GM21390 (cell line): ENCODE measurements at regions not wholly inside any gene's neighbourhood (a gene's known extent, or its start where the extent isn't known, plus 50 kb on each side); places are given as distances from the start of the nearest gene placed in this dataset.
"Not testable (repeated sequence)": the region's sequence is repeated elsewhere in the genome, so short reads cannot be mapped to it uniquely, and the experiment has no call there.

Source experiments
- ATAC-seq: cut with Tn5 transposase; IDR thresholded peaks from one replicate; pipeline ENCODE4 v1.9.1; 2021; ENCODE audit not compliant: unreplicated experiment

DNA sequence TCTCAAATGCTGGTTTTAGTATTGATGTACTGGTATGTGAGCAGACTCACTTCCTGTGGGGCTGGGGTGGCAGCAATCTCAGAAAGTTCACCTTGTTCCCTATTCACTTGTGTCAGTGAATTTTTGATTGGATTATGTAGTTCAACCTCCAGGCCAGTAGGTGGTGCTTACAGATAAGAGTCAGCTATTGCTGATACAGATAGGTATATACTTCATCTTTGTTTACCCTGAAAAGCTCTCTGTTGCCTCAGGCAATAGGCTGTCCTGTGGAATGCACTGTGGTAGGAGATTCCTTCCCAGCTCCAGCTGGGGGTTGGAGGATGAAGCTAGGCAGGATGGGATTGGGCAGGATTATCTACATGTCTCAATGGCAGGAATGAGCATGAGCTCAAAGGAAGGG lies 851.2 kb upstream of the EYS start:
- ATAC-seq, result no peak

DNA sequence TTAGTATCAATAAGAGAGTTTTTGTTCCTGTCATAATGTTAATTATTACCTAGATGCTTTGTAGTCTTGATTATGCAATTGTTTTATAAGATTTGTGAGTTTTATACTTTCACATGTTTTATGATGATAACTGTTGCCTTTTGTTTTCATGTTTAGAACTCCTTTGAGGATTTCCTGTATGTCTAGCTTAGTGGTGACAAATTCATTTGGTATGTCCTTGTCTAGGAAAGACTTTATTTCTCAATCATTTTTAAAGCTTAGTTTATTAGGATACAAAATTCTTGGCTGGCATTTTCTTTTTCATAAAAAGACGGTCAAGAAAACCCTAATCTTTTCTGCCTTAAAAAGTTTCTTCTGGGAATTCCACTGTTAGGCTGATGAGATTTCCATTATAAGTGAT lies 849.9 kb upstream of the EYS start:
- ATAC-seq, result no peak

- no peak for ATAC-seq
Measured at GRCh38 chr6:66555082-66555481, 848.1 kb upstream of the EYS start.

DNA sequence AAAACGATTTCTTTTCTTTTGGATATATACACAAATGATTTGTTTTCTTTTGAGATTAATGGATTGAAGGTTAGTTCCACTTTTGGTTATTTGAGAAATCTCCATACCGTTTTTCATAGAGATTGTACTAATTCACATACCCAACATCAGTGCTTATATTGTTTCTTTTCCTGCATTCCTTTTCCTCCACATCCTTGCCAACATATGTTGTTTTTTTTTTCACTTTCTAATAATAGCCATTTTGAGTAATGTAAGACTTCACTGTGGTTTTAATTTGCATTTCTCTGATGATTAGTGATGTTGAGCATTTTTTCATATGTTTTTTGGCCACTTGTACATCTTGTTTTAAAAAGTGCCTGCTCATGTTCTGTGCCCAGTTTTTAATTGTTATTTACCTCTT lies 846.4 kb upstream of the EYS start:
- no peak for ATAC-seq

DNA sequence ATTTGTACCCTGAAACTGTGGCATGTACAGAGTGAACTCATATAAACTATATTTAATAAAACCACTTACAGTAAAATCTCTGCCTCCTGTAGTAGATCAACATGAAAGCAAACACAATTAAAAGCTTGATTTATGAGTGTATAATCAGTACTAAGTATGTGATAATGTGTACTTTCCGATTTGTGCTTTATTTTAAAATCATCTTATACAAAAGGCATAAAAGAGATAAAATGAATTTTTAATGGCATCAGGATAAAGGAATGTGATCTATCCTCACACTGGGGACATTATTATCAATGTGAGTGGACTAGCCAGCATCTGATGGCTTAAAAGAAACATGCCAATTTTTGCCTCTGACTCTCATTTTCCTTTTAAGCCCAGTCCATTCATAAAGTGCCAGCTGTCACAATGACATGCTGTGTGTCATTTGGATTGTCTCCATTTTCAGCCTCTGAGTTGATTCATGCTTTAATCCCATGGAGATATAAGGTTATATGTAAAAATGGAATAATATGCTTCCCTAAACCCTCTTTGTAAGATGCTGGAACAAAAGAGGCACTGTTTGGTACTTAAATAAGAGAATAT lies 831.6 kb upstream of the EYS start:
- no peak for ATAC-seq

DNA sequence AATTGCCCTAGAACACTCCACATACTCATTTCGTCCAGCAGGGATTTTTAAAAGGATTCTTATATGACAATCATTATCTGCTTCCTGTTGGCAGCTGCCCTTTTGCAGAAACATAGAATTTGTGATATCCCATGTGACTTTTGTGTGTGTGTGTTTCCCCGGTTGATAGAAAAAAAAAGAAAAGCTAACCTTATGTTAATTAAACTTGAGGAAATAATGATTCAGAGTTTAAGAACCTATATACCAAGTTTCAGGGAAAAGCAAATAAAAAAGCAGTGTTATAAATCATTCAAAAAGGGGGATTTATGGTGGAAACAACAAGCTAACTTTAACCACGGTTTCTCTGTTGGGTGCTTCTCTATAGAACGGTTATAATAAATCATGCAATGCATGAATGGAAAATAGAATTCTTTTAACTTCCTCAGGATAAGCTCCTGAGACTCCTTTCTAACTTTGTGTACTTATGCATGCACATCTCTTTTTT lies 826.9 kb upstream of the EYS start:
- no peak for ATAC-seq

DNA sequence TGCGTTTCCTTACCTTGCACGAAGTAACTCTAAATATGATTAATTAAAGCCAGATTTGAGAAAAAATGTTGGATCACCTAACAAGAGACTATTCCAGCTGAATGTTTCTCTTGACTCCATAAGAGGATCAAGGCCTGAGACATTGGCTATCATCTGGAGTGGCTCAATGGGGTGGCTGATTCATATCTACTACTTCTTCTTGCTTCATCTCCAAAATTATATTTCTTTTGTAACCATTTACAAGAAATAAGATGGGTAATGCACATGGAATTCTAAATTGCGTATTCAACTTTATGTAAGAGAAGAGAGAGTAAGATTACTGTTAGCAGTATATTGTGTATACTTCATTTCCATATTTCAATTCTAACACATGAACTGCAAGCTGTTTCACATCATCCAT lies 819.0 kb upstream of the EYS start:
- no peak for ATAC-seq

- ATAC-seq, result no peak
Measured at GRCh38 chr6:66522864-66523263, 815.8 kb upstream of the EYS start.

DNA sequence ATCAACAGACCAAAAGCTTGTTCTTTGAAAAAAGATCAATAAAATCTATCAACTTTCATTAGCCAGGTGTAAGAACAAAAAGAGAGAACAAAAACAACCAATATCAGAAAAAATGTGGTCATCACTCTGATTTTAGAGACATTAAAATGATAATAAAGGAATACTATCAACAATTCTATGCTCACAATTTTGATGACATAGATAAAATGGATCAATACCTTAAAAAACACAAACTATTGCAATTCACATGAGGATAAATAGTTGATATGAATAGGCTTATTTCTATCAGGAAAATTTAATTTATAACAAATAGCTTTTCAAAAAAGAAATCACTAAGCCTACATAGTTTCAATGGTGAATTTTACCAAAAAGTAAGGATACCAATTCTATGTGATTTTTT lies 809.4 kb upstream of the EYS start:
- no peak for ATAC-seq

DNA sequence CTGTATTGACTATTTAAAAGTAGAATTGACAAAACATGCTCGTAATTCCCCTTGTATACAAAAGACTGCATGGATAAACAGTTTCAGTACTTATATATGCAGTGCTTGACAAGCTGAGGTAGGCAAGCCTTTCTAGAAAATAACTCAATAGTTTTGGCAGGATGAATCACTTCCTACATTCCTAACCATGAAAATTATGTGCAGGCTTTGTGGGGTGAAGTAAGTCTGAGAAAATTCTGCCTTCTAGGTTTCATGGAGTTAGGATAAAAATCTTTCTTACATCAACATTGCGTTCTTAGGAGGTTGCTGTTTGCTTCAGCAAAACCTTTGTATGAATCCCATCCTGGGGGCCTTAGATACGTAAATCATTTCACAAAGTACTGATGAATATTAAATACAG lies 801.4 kb upstream of the EYS start:
- ATAC-seq, result no peak

DNA sequence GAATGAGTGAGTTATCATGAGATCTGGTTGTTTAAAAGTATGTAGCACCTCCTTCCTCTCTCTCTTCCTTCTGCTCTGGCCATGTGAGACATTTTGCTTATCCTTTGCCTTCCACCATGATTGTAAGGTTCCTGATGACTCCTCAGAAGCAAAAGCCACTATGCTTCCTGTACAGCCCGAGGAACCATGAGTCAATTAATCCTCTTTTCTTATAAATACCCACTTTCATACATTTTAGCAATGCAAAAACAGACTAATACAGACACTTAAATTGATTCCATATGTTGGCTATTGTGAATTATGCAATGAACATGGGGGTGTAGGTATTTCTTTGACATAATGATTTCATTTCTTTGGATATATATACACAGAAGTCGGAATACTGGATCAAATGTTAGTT lies 792.8 kb upstream of the EYS start:
- ATAC-seq, result no peak

DNA sequence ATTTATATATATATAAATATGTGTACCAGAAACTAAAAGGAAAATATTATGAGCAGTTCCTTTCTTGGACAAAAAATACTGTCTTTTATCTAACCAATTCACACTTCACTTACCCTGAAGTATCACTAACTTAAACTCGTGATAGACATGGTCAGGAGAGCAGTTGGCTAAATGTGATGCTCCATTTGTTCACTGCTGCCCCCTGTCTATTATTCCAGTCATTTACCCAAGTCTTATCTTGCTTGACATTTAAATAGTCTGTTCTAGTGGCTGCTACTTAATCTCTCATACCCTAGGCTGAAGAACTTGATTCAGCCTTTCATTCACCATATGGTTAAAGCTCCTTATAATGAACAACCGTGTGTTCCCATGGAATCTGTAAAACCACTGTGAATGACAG lies 789.6 kb upstream of the EYS start:
- ATAC-seq, result no peak

DNA sequence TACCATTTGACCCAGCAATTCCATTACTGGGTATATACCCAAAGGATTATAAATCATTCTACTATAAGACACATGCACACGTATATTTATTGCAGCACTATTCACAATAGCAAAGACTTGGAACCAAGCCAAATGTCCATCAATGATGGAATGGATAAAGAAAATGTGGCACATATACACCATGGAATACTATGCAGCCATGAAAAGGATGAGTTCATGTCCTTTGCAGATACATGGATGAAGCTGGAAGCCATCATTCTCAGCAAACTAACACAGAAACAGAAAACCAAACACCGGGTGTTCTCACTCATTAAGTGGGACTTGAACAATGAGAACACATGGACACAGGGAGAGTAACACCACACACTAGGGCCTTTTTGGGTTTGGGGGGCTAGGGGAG lies 787.6 kb upstream of the EYS start:
- ATAC-seq, result not testable (repeated sequence)

DNA sequence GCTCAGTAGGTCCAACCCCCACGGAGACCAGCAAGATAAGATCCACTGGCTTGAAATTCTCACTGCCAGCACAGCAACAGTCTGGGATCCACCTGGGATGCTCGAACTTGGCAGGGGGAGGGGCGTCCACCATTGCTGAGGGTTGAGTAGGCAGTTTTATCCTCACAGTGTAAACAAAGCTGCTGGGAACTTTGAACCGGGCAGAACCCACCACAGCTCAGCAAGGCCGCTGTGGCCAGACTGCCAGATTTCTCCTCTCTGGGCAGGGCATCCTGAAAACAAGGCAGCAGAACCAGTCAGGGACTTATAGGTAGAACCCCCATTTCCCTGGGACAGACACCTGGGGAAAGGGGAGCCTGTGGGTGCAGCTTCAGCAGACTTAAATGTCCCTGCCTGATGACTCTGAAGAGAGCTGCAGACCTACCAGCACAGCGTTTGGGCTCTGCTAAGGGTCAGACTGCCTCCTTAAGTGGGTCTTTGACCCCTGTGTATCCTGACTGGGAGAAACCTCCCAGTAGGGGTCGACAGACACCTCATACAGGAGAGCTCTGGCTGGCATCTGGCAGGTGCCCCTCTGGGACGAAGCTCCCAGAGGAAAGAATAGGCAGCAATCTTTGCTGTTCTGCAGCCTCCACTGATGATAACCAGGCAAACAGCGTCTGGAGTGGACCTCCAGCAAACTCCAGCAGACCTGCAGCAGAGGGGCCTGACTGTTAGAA lies 782.4 kb upstream of the EYS start:
- ATAC-seq, result no peak

- no peak for ATAC-seq
Measured at GRCh38 chr6:66481216-66481615, 774.2 kb upstream of the EYS start.

GRCh38 chr6:66478705-66479104 lies 771.7 kb upstream of the EYS start:
- no peak for ATAC-seq

GRCh38 chr6:66435321-66435720 lies 728.3 kb upstream of the EYS start:
- ATAC-seq, result no peak

DNA sequence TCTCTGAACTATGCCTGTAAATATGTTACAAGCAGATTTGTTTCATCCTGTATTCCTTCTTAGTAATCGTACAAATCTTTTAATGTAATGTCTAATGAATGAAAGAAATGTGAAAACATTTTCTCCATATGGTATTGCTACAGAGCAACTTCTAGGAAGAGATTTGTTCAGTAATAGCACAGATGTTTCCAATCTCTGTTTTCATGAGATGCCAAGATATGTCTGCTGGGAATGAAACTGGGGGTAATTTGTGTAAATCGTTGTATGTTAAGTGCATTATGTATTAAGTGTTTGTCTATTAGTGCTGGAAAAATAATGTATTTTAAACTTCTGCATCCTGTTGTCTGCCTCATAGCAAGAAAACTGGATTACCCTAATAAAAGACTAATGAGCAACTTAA lies 722.2 kb upstream of the EYS start:
- ATAC-seq, result no peak

- ATAC-seq, result no peak
Measured at GRCh38 chr6:66423047-66423446, 716.0 kb upstream of the EYS start.

GRCh38 chr6:66421570-66421969 lies 714.5 kb upstream of the EYS start:
- no peak for ATAC-seq

DNA sequence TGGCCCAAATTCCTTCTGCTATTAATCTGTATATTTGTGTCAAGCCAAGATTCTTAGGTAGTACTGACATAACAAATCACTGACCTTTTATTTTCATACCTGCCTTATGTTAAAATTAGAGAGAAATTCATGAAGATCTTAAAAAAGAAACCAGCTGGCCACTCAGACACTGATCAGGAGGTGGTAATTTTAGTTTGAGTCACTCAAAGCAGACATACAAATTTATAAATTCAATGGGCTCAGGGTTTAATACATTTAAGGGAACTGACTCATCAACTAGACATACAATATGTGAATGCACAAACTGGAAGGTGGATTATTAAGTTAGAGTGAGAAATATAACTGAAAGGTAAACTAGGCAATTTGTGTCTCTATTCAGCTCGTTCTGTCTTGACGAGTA lies 711.9 kb upstream of the EYS start:
- ATAC-seq, result no peak

GRCh38 chr6:66403966-66404365 lies 696.9 kb upstream of the EYS start:
- no peak for ATAC-seq

DNA sequence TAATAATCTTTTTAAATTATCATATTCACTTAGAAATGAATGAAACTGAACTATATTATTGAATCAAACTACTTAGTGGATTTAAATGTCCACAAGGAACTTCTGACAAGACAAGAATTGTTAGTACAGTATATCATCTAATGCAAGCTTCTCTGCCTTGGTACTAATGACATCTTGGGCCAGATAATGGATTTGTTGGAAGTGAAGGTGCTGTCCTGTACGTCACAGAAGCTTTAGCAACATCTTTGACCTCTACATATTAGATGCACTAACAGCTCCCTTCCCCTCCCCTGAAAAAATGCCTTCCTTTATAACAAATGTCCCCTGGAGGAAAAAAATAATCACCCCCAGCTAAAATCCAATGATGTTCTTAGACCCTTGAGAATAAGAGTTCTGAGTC lies 695.8 kb upstream of the EYS start:
- ATAC-seq, result no peak
